ENCODE measurements at regions not wholly inside any gene's neighbourhood (a gene's known extent, or its start where the extent isn't known, plus 50 kb on each side); places are given as distances from the start of the nearest gene placed in this dataset.

DNA sequence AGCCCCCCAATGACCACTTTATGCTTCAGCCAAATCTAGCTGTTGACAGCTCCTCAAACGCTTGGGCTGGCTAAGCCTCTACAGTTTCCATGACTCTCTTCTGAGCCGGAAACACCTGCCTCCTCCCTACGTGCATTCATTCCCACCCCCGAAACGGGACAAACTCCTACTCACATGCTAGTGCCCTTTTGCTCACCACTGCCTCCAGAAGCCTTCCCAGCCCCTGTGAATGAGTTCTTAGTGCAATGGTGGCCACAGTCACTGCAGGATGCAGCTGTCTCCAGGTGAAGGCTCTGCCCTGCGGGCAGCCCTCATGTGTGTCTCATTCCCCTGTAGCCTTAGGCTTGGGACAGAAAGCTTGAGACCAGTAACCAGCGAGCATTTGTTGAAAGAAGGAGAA is 68.8 kb upstream of the DAB2IP start:
- Histone ChIP-seq H3K4me3 (no peak overlapping the region), H3K36me3 (no peaks in the 10 kb centered on the region), H3K9me3 (replicated peaks) (no peaks in the 10 kb centered on the region), H3K27ac (replicated peaks) (no peak overlapping the region), H3K4me1 (peaks cover 21% of the 10 kb centered on the region), H3K27me3 (ENCODE audit: low read depth) (no peaks in the 10 kb centered on the region)
- intact Hi-C loops (cut with micrococcal nuclease): no loop called here
- DNase-seq: no peak
- TF ChIP-seq, protein P1, sequence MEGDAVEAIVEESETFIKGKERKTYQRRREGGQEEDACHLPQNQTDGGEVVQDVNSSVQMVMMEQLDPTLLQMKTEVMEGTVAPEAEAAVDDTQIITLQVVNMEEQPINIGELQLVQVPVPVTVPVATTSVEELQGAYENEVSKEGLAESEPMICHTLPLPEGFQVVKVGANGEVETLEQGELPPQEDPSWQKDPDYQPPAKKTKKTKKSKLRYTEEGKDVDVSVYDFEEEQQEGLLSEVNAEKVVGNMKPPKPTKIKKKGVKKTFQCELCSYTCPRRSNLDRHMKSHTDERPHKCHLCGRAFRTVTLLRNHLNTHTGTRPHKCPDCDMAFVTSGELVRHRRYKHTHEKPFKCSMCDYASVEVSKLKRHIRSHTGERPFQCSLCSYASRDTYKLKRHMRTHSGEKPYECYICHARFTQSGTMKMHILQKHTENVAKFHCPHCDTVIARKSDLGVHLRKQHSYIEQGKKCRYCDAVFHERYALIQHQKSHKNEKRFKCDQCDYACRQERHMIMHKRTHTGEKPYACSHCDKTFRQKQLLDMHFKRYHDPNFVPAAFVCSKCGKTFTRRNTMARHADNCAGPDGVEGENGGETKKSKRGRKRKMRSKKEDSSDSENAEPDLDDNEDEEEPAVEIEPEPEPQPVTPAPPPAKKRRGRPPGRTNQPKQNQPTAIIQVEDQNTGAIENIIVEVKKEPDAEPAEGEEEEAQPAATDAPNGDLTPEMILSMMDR (IDR thresholded peaks at IDR 0.05; ENCODE audit: borderline replicate concordance): no peak

DNA sequence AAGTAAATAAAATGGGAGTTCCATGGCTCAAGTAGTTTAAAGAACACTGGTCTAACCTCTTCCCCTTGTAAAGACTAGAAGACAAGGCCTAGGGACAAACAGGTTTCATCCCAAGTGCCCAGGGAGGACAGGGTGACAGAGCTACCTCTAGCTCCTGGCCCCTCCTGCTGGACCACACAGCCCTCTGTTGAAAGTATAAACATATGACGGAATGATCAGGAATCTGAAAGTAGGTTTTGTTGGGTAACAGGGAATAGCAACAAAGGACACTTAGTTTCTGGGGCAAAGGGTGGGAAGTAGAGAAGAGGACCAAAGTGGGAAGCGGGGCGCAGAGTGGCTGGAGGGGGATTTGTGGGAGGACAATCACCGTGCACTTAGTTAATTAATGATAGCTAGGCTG is 67.0 kb upstream of the DAB2IP start:
- H3K36me3 ChIP-seq: peaks cover 1% of the 10 kb centered on the region
- no peaks in the 10 kb centered on the region for H3K27me3 ChIP-seq (ENCODE audit: low read depth)
- H3K4me3 ChIP-seq: no peak overlapping the region
- DNase-seq: no peak
- TF ChIP-seq, protein P1 (IDR thresholded peaks at IDR 0.05; ENCODE audit: borderline replicate concordance): no peak
- no peak overlapping the region for H3K27ac ChIP-seq (replicated peaks)
- intact Hi-C loops (cut with micrococcal nuclease): no loop called here
- peaks cover 18% of the 10 kb centered on the region for H3K4me1 ChIP-seq
- H3K9me3 ChIP-seq (replicated peaks): no peaks in the 10 kb centered on the region

DNA sequence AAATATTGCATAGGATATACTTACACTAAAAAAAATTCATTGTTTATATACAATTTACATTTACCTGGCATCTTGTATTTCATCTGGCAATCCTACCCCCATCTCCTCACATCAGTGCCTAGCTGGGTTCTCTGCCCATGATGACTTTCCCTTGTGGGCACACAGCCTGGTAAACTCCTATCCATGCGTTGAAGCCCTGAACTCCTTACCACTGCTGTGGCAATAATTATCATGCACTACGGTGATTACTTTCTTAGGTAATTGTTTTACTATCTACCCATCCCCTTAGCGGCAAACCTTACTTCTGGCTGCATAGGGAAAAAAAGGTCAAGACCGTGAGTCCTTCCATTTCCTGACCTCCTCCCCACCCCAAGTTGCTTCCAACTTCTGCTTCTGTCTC is 63.6 kb upstream of the DAB2IP start:
- Histone ChIP-seq H3K4me3 (no peak overlapping the region), H3K4me1 (peaks cover 16% of the 10 kb centered on the region), H3K27me3 (ENCODE audit: low read depth) (no peaks in the 10 kb centered on the region), H3K27ac (replicated peaks) (no peak overlapping the region), H3K36me3 (peaks cover 9% of the 10 kb centered on the region), H3K9me3 (replicated peaks) (no peaks in the 10 kb centered on the region)
- TF ChIP-seq, protein P1 (IDR thresholded peaks at IDR 0.05; ENCODE audit: borderline replicate concordance): no peak
- intact Hi-C loops (cut with micrococcal nuclease): no loop called here
- DNase-seq: no peak

DNA sequence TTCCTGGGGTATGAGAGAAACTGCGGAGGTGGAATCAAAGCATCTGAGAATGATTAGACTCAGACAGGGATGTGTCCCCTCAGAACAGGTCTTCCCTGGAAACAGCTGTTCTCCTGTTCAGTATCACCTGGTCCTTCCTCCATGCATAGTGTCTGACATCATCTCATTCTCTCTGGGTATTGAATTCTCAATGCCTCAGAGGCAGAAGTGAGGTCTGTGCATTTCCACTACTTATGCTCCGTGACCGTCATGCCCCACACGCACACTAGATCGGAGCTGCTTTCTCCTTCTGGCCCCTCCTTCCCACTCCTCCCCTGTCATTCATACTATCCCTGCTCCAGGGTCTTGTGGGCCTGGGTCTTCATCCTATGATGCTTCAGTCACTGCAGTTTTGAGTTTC is 61.4 kb upstream of the DAB2IP start:
- H3K27me3 ChIP-seq (ENCODE audit: low read depth): no peaks in the 10 kb centered on the region
- no peak overlapping the region for H3K4me3 ChIP-seq
- peaks cover 22% of the 10 kb centered on the region for H3K4me1 ChIP-seq
- no peak for DNase-seq
- TF ChIP-seq, protein P1 (IDR thresholded peaks at IDR 0.05; ENCODE audit: borderline replicate concordance): no peak
- no peaks in the 10 kb centered on the region for H3K9me3 ChIP-seq (replicated peaks)
- intact Hi-C loops (cut with micrococcal nuclease): no loop called here
- H3K36me3 ChIP-seq: peaks cover 9% of the 10 kb centered on the region
- no peak overlapping the region for H3K27ac ChIP-seq (replicated peaks)

DNA sequence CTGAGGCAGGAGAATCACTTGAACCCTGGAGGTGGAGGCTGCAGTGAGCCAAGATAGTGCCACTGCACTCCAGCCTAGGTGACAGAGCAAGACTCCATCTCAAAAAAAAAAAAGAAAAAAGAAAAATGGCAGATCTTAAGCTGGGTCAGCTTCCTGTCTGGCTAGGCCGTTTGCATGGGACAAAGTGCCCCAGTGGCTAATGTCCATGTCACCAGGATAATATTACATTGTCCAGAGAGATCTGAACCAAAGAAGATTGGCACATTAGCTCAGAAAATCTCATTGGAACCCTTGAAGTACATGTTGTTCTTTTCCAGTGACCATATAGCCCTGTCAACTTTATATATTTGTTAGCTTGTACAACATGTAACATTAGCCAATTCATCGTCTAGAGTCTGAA is 59.2 kb upstream of the DAB2IP start:
- Histone ChIP-seq H3K4me1 (peaks cover 16% of the 10 kb centered on the region), H3K9me3 (replicated peaks) (peaks cover 4% of the 10 kb centered on the region), H3K27me3 (ENCODE audit: low read depth) (no peaks in the 10 kb centered on the region), H3K36me3 (peaks cover 9% of the 10 kb centered on the region), H3K4me3 (no peak overlapping the region), H3K27ac (replicated peaks) (no peak overlapping the region)
- TF ChIP-seq, protein P1 (IDR thresholded peaks at IDR 0.05; ENCODE audit: borderline replicate concordance): no peak
- intact Hi-C loops (cut with micrococcal nuclease): no loop called here
- DNase-seq: no peak

DNA sequence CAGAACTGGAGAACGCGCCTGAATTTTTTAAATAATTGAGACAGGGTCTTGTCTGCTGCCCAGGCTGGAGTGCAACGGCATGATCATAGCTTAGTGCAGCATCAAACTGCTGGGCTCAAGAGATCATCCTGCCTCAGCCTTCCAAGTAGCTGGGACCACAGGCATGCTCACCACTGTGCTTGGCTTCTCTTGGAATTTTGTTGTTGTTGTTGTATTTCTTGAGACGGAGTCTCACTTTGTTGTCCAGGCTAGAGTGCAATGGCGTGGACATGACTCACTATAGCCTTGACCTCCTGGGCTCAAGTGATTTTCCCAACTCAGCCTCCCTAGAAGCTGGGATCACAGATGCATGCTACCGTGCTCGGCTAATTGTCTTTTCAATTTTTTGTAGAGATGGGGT is 58.4 kb upstream of the DAB2IP start:
- no peak overlapping the region for H3K27ac ChIP-seq (replicated peaks)
- intact Hi-C loops (cut with micrococcal nuclease): no loop called here

More for the DNA sequence above, 58.4 kb upstream of the DAB2IP start:
- DNase-seq: no peak
- Histone ChIP-seq H3K36me3 (peaks cover 9% of the 10 kb centered on the region), H3K27me3 (ENCODE audit: low read depth) (no peaks in the 10 kb centered on the region), H3K9me3 (replicated peaks) (peaks cover 8% of the 10 kb centered on the region), H3K4me3 (no peak overlapping the region), H3K4me1 (peaks cover 23% of the 10 kb centered on the region)
- TF ChIP-seq, protein P1 (IDR thresholded peaks at IDR 0.05; ENCODE audit: borderline replicate concordance): no peak

Measured in left ventricle myocardium inferior (tissue), 1 donor.